Vagina (tissue), 2 donors: ENCODE measurements at regions not wholly inside any gene's neighbourhood (a gene's known extent, or its start where the extent isn't known, plus 50 kb on each side); places are given as distances from the start of the nearest gene placed in this dataset.

Experiments
- CTCF ChIP-seq, 3 experiments: fragments of 450-650 bp in 2 of 3; fragments of 200-600 bp in 1 of 3; sonication (generic) in 1 of 3; IDR thresholded peaks; one replicate each; pipeline ENCODE4 v1.5.1; 2017 to 2019; ENCODE audit warnings: antibody characterized with exemption in 3 of 3, mild to moderate bottlenecking in 2 of 3, moderate library complexity in 2 of 3
- POLR2A ChIP-seq, 2 donors: fragments of 450-650 bp; IDR thresholded peaks; one replicate each; pipeline ENCODE4 v1.6.1; 2017; ENCODE audit warnings: antibody characterized with exemption in 2 of 2, mild to moderate bottlenecking in 2 of 2, moderate library complexity in 2 of 2

- TF ChIP-seq CTCF (IDR thresholded peaks at IDR 0.05) (no peak), POLR2A (IDR thresholded peaks at IDR 0.05) (no peak)
These were observed 806.0 kb upstream of the SORCS1 start for GRCh38 chr10:107970512-107970911.
